ENCODE measurements at regions not wholly inside any gene's neighbourhood (a gene's known extent, or its start where the extent isn't known, plus 50 kb on each side); places are given as distances from the start of the nearest gene placed in this dataset.

GRCh38 chr5:101174981-101175380 is 271.9 kb upstream of the ST8SIA4 start:
- Mint-ChIP-seq H3K27me3 (ENCODE audit: unreplicated experiment) (peaks cover 2% of the 10 kb centered on the region), H3K4me3 (ENCODE audit: unreplicated experiment) (no peak overlapping the region), H3K27ac (ENCODE audit: unreplicated experiment) (no peak overlapping the region), H3K4me1 (ENCODE audit: low read depth, unreplicated experiment) (no peaks in the 10 kb centered on the region), H3K36me3 (ENCODE audit: unreplicated experiment) (no peaks in the 10 kb centered on the region), H3K9me3 (ENCODE audit: unreplicated experiment) (peaks cover 2% of the 10 kb centered on the region)
- no peak for TF ChIP-seq CTCF (IDR thresholded peaks at IDR 0.05; ENCODE audit: partially characterized antibody, unreplicated experiment)
- DNase-seq: no peak

- no peaks in the 10 kb centered on the region for H3K36me3 Mint-ChIP-seq (ENCODE audit: unreplicated experiment)
- H3K4me3 Mint-ChIP-seq (ENCODE audit: unreplicated experiment): no peak overlapping the region
- H3K4me1 Mint-ChIP-seq (ENCODE audit: low read depth, unreplicated experiment): no peaks in the 10 kb centered on the region
- no peak for DNase-seq
- no peak for TF ChIP-seq CTCF (IDR thresholded peaks at IDR 0.05; ENCODE audit: partially characterized antibody, unreplicated experiment)
- no peak overlapping the region for H3K27ac Mint-ChIP-seq (ENCODE audit: unreplicated experiment)
- no peaks in the 10 kb centered on the region for H3K27me3 Mint-ChIP-seq (ENCODE audit: unreplicated experiment)
- no peaks in the 10 kb centered on the region for H3K9me3 Mint-ChIP-seq (ENCODE audit: unreplicated experiment)
Measured at GRCh38 chr5:101163088-101163487, 260.0 kb upstream of the ST8SIA4 start.

- H3K4me1 Mint-ChIP-seq (ENCODE audit: low read depth, unreplicated experiment): no peaks in the 10 kb centered on the region
- no peak for TF ChIP-seq CTCF (IDR thresholded peaks at IDR 0.05; ENCODE audit: partially characterized antibody, unreplicated experiment)
- H3K4me3 Mint-ChIP-seq (ENCODE audit: unreplicated experiment): no peak overlapping the region
- no peaks in the 10 kb centered on the region for H3K9me3 Mint-ChIP-seq (ENCODE audit: unreplicated experiment)
- H3K36me3 Mint-ChIP-seq (ENCODE audit: unreplicated experiment): no peaks in the 10 kb centered on the region
- DNase-seq: no peak
- H3K27ac Mint-ChIP-seq (ENCODE audit: unreplicated experiment): no peak overlapping the region
- H3K27me3 Mint-ChIP-seq (ENCODE audit: unreplicated experiment): no peaks in the 10 kb centered on the region
Measured at GRCh38 chr5:101160002-101160401, 256.9 kb upstream of the ST8SIA4 start.

- H3K4me3 Mint-ChIP-seq (ENCODE audit: unreplicated experiment): no peak overlapping the region
- H3K36me3 Mint-ChIP-seq (ENCODE audit: unreplicated experiment): no peaks in the 10 kb centered on the region
- H3K27me3 Mint-ChIP-seq (ENCODE audit: unreplicated experiment): no peaks in the 10 kb centered on the region
- no peaks in the 10 kb centered on the region for H3K9me3 Mint-ChIP-seq (ENCODE audit: unreplicated experiment)
- H3K4me1 Mint-ChIP-seq (ENCODE audit: low read depth, unreplicated experiment): no peaks in the 10 kb centered on the region
- TF ChIP-seq CTCF (IDR thresholded peaks at IDR 0.05; ENCODE audit: partially characterized antibody, unreplicated experiment): no peak
- DNase-seq: no peak
- H3K27ac Mint-ChIP-seq (ENCODE audit: unreplicated experiment): no peak overlapping the region
Measured at GRCh38 chr5:101159006-101159405, 255.9 kb upstream of the ST8SIA4 start.

- H3K9me3 Mint-ChIP-seq (ENCODE audit: unreplicated experiment): no peaks in the 10 kb centered on the region
Measured at GRCh38 chr5:101153526-101153925, 250.4 kb upstream of the ST8SIA4 start.

More at GRCh38 chr5:101153526-101153925, 250.4 kb upstream of the ST8SIA4 start:
- H3K27ac Mint-ChIP-seq (ENCODE audit: unreplicated experiment): no peak overlapping the region
- no peak overlapping the region for H3K4me3 Mint-ChIP-seq (ENCODE audit: unreplicated experiment)
- no peak for TF ChIP-seq CTCF (IDR thresholded peaks at IDR 0.05; ENCODE audit: partially characterized antibody, unreplicated experiment)
- DNase-seq: no peak
- H3K27me3 Mint-ChIP-seq (ENCODE audit: unreplicated experiment): no peaks in the 10 kb centered on the region
- H3K4me1 Mint-ChIP-seq (ENCODE audit: low read depth, unreplicated experiment): no peaks in the 10 kb centered on the region
- no peaks in the 10 kb centered on the region for H3K36me3 Mint-ChIP-seq (ENCODE audit: unreplicated experiment)

Data from glutamatergic neuron (in vitro differentiated cells).